ENCODE measurements at regions not wholly inside any gene's neighbourhood (a gene's known extent, or its start where the extent isn't known, plus 50 kb on each side); places are given as distances from the start of the nearest gene placed in this dataset.

DNA sequence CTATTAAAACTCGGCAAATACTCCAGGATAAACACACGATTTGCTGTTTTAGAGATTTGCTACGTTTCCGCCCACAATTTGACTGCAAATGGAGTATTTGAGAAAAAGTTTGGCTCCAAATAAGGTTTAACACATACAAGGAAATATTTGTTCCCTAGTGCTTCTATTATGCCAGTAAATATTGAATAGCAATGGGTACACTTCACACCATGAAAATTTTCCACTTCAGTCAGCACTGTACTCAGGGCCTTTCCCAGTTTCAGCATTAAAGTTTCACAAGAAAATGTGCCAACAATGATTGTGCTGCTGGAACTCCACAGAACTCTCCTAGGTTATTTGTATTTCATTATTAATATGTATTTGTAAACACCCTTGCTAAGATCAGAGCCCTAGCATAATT, 498.0 kb downstream of the TBL1XR1 start:
- DNase-seq, result no peak

DNA sequence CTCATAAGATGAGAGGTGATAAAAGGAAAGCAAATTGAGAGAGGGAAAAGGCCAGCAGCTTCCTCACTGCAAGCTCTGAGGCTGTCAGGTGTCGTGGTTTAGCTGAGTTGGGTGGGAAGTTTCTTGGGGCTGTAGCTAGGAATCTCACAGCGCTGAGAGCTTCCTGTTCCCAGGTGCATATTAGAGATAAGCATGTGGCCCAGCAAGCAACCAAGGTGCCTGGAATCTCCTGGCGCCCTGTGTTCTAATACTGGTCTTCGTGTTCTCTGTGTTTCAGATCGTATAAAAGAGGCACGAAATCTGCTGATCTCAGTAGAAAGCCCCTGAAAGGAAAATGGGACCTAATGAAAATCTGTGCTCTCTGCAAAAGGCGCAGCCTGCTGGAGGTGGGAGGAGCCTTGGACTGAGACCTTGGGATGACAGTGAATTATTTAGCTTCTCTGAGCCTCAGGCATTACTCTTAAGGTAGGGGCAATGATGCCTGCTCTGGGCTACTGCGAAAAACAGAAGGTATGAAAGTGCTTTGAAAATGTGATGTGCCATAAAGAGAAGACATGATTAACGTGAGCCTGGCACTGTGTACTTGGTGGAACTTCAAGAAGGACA, 499.9 kb downstream of the TBL1XR1 start:
- DNase-seq, result no peak

DNA sequence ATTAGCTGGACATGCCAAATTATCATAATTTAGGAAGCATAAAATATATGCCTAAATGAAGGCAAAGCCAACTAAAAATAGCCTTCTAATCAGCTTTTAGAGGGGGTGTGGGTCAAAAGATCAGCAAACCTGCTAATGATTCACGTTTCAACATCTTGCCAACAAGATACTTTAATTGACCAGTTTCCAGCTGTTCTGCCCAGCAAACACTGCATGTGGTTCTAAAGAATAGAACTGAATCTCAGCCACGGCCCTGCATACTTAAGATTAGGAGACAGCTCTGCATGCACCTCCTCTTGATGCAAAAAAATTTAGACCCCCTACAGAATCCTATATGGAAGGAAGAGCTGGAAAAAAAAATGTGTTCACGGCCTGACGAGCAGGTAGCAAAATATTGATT, 500.5 kb downstream of the TBL1XR1 start:
- no peak for DNase-seq

DNA sequence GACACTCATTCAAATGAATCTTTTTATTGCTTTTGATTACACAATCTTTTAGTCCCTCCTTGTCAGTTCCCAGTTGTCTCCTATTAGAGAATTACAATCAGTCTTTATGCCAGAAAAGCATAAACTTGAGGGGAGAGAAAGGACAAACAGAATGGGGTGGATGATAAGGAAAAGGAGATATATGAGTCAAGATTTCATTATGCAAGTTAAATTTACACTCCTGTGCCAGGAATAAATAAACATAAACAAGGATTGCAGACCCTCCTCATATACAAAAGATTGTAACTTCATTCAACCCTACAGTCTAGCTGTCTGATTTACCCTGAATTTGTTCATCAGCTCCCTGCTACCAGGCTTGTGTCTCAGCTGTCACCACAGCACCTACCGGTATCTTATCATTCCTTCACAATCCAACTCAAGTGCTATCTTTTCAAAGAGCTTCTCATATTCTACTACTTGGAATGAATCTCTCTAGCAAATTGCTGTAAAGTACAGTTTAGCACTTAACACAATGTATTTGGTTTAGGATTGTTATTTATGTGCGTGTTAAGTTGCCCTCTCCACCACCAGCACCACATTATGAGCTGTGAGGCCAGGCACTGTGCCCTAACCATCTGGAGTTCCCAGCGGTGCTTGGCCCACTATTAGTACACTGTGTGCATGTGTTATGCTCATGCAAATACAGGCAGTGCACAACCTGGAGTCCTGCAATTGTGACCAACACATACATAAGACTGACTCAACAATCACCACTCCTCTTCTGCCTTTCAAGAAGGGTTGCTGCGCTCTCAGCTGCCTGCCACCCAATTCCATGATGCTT, 504.1 kb downstream of the TBL1XR1 start:
- no peak for DNase-seq

DNA sequence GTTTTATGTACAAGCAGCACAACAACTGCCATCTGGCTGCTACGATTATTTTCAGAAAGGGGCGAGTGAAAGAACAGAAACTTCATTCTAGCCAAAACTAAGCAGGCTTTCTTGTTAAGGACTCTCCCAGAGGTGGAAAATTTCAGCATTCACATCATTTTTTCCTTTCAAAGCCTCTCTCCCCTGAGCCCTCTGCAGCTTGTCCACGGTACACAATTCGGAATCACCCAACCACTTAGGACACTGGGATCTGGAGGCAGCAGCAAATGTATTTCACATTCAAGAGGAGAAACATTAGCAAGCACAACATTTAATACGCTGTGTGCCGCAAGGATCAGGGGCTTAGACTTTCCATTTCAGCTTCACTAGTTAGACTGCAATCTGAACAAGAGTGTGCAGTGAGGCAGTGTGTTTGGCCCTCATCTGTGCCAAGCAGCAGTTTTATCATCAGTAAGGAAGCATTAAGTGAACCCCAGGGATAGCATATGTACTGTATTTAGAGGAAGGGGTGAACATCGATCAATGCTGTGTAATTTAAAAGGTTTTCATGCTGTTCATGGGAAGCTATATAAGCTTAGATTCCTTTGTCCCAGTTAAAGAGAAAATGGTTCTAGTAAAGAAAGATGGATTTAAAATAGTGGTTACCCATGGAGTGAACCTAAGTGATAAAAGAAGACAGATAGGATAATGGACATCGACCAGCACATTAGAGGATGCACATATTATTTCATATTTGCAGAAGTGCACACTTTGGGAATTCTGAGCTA, 504.9 kb downstream of the TBL1XR1 start:
- DNase-seq, result no peak

DNA sequence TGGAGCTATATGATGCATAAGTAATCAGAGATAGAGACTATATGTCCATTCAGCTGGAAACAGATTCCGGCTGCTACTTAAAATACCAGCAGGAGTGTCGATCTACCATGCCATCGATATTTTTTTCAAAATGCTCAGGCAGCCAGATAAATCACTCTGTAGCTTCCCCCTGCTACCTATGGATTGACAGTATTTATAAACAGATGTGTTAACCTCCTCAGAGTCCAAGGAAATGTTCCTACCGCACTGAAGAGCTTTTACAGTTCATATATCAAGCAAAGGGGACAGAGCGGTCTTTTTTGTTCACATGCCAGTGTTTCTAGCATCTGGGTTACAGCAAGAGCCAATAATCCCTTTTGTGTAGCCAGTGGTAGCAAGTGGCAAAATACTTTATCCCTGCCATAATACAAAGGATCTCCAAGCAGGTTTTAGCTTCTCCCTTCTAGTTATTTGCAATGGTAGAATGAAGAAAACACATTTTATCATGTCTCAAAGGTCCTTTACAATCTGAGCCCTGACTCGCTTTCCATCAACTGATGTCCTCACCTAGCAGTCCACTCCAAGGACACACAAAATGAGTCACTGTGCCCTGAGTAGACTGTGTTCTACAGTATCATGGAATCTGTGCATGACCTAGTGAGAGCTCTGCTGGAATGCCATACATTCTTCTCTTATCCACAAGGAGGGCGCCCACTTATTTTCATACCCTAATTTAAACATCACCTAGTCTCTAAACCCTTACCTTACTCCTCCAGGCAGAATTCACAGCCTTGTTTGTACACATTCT, 507.0 kb downstream of the TBL1XR1 start:
- DNase-seq, result no peak

DNA sequence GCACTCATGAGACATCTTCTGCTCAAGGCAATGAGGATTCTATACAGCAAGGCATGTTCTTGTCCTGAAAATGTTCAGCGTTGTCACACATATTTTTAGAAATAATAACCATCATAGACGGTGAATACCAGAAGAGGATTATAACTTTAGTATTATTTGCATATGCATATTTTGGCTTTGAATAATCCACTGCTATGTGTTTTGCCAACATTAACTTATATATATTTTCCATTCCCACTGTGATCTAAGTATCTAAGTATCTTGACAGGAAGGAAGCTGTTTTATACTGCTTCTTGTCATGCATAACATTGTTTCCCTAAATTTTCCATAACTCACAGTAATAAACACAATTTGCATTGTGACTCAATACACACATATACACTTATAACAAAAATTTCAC, 509.5 kb downstream of the TBL1XR1 start:
- no peak for DNase-seq

DNA sequence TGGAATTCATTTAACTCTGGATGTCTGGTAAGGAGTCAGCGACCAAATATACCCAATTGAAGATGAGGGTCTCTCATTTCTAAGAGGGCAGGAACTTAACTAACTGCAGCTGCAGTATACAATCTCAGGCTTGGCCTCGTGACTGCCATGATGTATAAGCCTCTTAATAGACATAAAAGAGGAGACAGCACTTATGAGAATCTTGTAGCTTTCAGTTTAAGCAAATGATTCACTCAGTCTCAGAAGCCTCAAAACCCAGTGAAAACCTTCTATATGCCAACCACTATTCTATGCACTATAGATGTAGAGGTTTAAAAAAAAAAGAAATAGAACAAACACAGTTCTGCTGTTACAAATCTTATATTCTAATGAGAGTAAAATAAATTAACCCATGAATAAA, 513.9 kb downstream of the TBL1XR1 start:
- no peak for DNase-seq

DNA sequence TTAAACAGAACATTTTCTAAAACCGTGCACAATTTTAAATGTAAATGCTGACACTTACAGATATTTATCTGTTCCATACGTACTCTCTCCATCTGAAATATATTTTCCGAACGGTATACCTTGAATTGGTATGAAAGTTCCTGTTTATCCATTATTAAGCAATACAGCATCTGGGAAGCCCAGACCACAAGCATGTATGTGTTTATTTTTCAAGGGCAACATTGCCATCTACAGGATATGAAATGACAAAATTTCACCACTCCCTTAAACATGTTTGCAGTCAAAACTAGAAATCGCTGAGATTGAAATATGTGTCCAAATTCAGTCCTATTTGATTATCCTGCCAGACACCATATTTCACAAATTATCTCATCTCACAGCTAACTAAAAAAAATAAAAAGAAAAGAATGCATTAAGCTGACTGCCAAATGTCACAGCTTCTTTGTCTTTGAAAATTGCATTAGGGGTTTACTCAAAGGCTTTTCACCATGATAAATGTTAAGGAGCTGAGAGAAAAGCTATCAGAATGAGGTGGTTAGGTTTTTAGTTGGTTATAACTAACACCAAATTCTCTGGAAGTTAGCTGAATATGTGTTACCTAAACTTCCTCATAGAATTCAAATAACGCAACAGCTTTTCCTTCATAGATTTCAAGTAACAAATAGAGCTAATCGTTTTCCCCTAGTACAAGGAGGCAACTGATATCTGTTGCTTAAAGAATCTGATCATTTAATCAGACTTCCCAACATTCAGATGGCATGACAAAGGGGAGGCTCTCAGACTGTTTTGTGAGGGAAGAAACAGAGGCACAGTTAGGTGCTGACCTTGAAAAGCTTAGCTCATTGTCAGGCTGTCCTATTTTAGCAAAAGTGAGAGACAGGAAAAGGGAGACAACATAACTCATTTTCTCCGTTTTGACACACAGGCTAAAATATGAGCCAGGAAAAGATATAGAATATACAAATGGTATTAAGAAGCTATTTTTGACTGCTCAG, 533.1 kb downstream of the TBL1XR1 start:
- no peak for DNase-seq

DNA sequence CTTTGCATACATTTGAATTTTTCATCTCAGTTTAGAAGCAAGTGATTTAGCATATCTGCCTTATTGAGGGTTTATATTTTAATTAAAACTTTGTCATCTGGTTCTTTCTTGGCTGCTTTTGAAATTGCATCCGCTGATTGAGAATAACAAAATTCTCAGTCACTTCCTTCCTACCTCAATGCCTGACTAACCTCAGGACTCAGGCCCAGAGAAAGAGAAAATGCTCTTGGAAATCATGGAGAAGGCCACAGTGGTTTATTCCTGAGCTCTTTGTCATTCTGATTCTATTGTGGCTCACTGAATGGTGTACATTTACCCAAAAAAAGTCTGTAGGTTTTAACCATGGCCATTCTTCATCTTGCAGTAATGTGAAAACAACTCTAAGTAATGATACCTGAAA, 533.9 kb downstream of the TBL1XR1 start:
- no peak for DNase-seq

DNA sequence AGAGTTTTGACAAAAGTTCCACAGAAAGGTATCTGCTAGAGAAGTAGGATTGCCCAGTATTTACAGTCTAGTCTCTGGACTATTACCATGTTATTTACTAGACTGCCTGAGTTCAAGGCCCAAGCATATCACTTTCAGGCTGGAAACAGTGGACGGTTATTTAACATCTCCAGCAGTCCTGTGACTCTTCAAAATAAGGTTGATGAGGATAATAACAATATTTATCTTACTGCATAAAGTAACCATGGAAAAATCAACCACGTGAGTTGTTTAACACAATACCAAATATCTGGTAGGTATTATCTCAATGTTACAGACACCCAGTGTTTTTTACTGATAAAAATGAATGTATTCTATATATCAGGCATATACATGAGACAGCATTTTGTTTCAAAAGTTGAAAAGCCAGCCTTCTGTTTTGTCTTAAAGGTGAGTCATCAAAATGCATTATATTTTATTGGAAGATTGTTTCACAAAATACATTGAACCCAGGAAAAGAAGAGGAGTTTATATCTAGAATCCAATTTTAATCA, 535.8 kb downstream of the TBL1XR1 start:
- no peak for DNase-seq

DNA sequence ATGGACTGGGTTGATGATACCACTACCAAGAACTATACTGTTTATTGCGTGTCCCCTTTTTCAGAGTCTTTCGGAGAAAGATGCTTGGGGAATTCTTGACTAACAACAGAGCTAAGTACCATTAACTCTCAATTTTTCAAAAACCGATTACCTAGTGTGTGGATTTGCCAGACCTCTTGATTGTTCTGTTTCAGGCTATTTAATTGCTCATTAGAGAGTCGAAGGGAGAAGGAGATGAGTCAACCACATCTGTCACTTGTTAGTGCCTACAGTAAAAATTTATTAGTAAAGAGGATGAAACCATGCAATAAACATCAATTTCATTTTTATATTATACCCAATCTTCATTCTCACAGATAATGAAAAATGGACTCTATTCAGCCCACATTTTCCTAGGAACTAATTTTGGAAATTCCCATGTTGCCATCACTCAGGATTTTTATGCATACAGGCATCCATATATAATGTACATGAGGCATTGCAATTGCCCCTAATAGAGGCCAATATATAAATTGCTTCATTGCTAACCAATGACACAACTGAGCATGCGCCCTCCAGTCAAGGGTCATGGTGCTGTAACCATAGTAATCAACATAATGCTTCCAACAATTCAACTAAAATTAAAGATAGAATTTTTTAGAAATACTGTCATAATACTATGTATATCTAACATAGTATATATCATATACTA, 541.7 kb downstream of the TBL1XR1 start:
- no peak for DNase-seq

DNA sequence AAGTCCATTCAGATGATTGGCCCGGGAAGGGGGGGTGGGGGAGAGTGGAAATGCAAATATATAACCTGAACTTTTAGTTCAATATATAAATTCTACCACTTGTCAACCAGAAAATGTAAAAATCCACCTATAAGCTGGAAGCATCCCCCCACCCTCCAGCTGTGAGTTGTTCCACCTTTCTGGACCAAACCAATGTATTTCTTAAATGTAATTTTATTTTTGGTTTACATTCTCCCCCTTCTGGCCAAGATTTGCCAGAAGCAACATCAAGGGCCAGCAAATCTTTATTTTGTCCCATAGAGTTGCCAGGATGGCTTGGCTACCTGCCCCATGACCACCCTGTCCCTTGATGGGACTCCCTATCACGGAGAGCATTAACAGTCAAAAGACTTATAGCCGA, 545.7 kb downstream of the TBL1XR1 start:
- no peak for DNase-seq

DNA sequence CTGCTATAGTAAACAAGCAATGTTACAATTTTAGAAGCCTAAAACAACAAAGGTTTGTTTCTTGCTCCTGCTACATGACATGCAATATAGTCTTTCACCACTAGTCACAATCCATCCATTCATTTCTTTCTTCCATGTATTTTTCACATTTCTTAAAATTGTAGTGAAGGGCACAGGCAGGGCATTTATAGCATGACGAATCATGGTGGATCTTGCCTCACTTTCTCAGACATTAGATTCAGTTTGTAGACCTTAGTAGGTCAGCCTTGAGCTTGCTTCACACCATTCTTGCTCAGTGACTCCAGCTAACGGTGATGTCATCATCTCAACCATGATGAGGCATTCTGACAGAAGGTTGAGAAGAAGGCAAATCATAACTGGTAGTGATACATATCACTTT, 546.8 kb downstream of the TBL1XR1 start:
- no peak for DNase-seq

DNA sequence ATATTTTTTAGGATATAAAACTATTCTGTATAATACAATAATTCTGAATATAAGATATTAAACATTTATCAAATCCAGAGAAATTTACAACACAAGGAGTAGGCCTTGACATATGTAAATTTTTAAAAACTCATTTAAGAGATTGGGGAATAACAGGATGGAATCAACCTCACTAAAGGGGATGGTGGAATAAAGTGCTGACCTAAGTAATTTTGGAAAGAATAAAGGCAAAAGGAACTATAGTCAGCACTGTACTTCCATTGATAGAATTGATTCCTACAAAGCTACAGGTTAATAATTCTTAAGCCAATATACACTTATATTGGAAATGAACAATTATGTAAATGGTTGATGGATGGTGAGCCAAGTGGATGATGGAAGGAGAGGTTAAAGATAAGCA, 549.3 kb downstream of the TBL1XR1 start:
- DNase-seq, result no peak

DNA sequence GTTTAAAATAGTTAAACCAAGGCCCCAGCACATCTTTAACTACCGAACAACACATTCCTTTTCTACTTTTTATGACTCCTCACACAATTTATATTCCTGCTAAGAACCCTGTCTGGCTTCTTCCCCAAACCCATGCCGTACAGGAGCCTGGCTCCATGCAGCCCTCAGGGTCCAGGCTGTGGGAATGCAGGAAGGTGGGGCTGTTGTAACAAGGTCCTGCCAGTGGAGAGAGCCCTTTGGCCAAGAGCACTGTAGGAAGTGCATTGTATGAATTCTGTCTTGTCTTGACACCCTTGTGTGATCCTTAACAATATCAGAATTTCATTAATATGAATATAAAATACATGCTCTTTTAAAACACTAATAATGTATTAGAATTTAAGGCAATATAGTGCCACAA, 563.8 kb downstream of the TBL1XR1 start:
- DNase-seq, result no peak

DNA sequence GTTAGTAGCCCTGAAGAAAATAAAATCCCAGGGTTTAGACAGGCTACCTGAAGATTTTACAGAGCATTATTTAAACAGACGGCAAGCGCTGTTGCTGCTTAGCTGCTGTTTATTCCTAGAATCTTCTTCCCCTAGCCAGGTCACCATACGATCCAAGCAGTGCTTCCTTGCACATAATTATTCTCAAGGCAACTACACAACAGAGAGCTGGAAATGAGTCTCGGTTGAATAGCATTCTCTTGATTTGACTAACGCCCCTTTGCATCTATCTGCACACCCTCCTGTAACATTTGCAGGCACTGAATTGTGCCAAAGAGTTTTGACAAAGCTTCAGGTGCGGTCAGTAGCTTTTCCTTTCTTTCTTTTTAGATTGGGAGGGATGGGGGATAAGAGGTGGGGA, 564.4 kb downstream of the TBL1XR1 start:
- no peak for DNase-seq

DNA sequence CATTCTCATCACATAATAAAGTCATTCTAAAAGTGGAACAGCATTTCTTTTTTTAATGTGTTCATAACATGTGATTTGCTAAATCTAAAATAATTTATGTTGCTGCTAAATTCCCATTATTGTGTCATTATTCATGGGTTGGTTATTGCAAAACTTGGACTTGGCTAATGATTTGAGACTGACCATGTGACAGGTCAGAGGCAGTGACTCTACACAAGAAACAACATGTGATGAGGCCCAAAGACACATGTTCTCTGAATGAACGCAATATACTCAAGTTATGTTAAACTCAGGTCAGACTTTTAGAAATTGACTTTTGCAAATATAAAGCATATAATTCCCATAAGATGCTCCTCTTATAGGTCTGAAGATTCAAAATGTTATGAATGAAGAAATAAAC, 566.1 kb downstream of the TBL1XR1 start:
- no peak for DNase-seq

DNA sequence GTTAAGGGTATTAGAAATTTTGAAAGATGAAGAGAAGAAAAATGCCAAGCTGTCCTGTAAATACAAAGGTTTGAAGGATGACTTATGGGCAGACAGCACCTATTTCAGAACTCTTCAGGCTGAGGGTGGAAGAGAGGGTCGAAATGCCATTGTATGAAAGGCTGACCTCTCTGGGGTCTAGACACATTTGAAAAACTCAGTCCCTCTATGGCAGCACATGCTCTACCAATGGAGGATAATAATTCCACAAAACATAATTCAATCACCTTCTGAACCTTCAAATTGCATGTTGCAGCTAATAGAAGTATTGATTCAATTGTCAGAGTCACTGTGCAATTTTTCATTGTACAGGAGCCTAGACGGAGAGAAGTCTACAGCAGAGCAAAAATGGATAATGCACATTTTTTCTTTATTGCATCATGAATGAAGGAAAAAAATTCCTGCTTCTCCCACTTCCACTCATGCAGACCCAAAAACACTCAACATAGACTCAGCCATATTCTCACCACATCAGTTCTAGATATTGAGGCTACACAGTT, 569.1 kb downstream of the TBL1XR1 start:
- DNase-seq, result no peak

DNA sequence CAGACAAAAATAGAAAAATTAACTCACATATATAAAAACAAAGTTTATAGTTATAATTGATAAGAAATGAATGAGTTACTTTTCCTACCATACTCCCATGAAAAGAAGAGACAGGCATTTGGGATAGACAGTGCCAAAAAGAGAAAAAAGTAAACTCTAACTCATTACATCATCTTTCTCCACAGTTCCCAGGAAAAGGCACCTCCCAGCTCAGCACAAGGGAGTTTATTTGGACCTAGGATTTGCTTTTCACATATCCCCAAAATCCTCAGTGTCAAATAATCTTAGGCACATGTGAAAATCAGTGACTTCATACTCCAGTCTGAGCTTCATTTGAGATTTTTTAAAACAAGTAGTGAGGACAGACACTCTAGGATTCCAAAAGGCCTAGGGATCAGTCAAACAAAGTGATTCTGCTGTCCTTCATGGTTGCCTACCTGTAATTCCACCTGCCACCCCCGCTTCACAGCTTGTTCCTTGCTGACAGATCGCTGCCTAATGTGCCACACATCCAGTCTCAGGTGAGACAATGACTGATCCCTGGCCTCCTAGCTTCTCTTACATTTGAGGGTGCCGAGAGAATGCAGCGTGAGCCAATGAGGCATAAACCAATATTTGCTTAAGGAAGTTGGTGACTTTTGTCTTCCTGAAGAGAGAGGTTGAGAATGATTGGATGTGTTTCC, 573.7 kb downstream of the TBL1XR1 start:
- DNase-seq, result no peak

Measured in activated CD4-positive, alpha-beta T cell treated with anti-CD3 and anti-CD28 coated beads, Interleukin-2, amount 50 U/mL, for 16 hours (primary cell).